PC-3 (cell line): ENCODE measurements at regions not wholly inside any gene's neighbourhood (a gene's known extent, or its start where the extent isn't known, plus 50 kb on each side); places are given as distances from the start of the nearest gene placed in this dataset.

Experiments used
- ATAC-seq: fragments of 200-7000 bp; cut with Tn5 transposase; 2 replicates; pipeline ENCODE4 v1.9.1; 2020; ENCODE audit warnings: mild to moderate bottlenecking, moderate library complexity
- BruUV-seq: library from RNA; stranded (reverse); fragments of 400-500 nt; replicated peaks from 2 replicates; lab custom pipeline; 2021; lab: Mats Ljungman, UMichigan
- CTCF ChIA-PET: fragments of 300-600 bp; sonication (Branson Sonifier 250); formaldehyde crosslinking; loops from one replicate; lab custom pipeline; 2022; ENCODE audit warnings: antibody characterized with exemption; lab: Charles Lee
- POLR2A ChIA-PET: fragments of 300-600 bp; sonication (Branson Sonifier 250); formaldehyde crosslinking; loops from one replicate; lab custom pipeline; 2022; ENCODE audit warnings: antibody characterized with exemption; ENCODE audit not compliant: unreplicated experiment; lab: Charles Lee
- DNase-seq: peaks from one replicate; pipeline ENCODE4 v3.0.0-alpha.2; 2015
- H2AFZ ChIP-seq: fragments of 300-600 bp; sonication (generic); 2 replicates; pipeline ENCODE4 v1.6.0; 2016; ENCODE audit warnings: antibody characterized with exemption, low read length
- H3F3A ChIP-seq: fragments of 300-600 bp; sonication (generic); one replicate; pipeline ENCODE4 v1.6.0; 2017; ENCODE audit warnings: antibody characterized with exemption, low read length, control low read depth, mild to moderate bottlenecking; ENCODE audit not compliant: unreplicated experiment
- H3K27ac ChIP-seq: fragments of 300-600 bp; sonication (generic); 2 replicates; pipeline ENCODE4 v1.5.1; 2016; ENCODE audit warnings: mild to moderate bottlenecking, low read length
- H3K27me3 ChIP-seq: fragments of 300-600 bp; sonication (generic); 2 replicates; pipeline ENCODE4 v1.6.1; 2016; ENCODE audit warnings: low read length, mixed read lengths
- H3K36me3 ChIP-seq: fragments of 300-600 bp; sonication (generic); 2 replicates; pipeline ENCODE4 v1.6.1; 2016; ENCODE audit warnings: low read depth, mixed run types, low read length, mixed read lengths
- H3K4me1 ChIP-seq: fragments of 300-600 bp; sonication (generic); 2 replicates; pipeline ENCODE4 v1.5.1; 2016; ENCODE audit warnings: low read length; ENCODE audit not compliant: insufficient read depth
- H3K4me2 ChIP-seq: fragments of 300-600 bp; sonication (generic); 2 replicates; pipeline ENCODE4 v1.6.0; 2016; ENCODE audit warnings: low read length
- H3K4me3 ChIP-seq: fragments of 300-600 bp; sonication (generic); 2 replicates; pipeline ENCODE4 v1.5.1; 2016; ENCODE audit warnings: mild to moderate bottlenecking, low read length, mixed read lengths
- H3K79me2 ChIP-seq: fragments of 300-600 bp; sonication (generic); 2 replicates; pipeline ENCODE4 v1.6.1; 2017; ENCODE audit warnings: low read length, mixed read lengths
- H3K9ac ChIP-seq: fragments of 300-600 bp; sonication (generic); 2 replicates; pipeline ENCODE4 v1.6.0; 2016; ENCODE audit warnings: mild to moderate bottlenecking, low read length
- H3K9me2 ChIP-seq: fragments of 300-600 bp; sonication (generic); replicated peaks from 2 replicates; pipeline ENCODE4 v1.6.1; 2016; ENCODE audit warnings: mixed run types, low read length, mixed read lengths
- H3K9me3 ChIP-seq: fragments of 300-600 bp; sonication (generic); 2 replicates; pipeline ENCODE4 v1.6.1; 2016; ENCODE audit warnings: low read length, mixed read lengths
- H4K20me1 ChIP-seq: fragments of 300-600 bp; sonication (generic); 2 replicates; pipeline ENCODE4 v1.6.1; 2016; ENCODE audit warnings: low read length, mixed read lengths
- CTCF ChIP-seq: fragments of 300-600 bp; sonication (generic); conservative IDR thresholded peaks from 2 replicates; pipeline ENCODE4 v1.5.1; 2017; ENCODE audit warnings: antibody characterized with exemption, low read depth, mild to moderate bottlenecking, low read length
- EZH2 ChIP-seq: fragments of 300-600 bp; sonication (generic); IDR thresholded peaks from one replicate; pipeline ENCODE4 v1.6.1; 2017; ENCODE audit warnings: antibody characterized with exemption, mild to moderate bottlenecking, low read length; ENCODE audit not compliant: unreplicated experiment
- EZH2phosphoT487 ChIP-seq: fragments of 300-600 bp; sonication (generic); IDR thresholded peaks from 2 replicates; pipeline ENCODE4 v1.6.1; 2018; ENCODE audit warnings: mild to moderate bottlenecking, antibody characterized with exemption, low read length, borderline replicate concordance
- intact Hi-C: fragments of 100-400 bp; cut with micrococcal nuclease; formaldehyde crosslinking; loops from 2 replicates; pipeline ENCODE4 v1.9.0; 2023

GRCh38 chr14:101128478-101129321 is 225.2 kb upstream of the RTL1 start:
- no peak for TF ChIP-seq EZH2phosphoT487
- no peak for TF ChIP-seq CTCF
- TF ChIP-seq EZH2 = no peak
- intact Hi-C loops = no loop called here
- Histone ChIP-seq H3K9me3 (no peaks in the 10 kb centered on the region), H3K4me1 (no peaks in the 10 kb centered on the region), H3K9me2 (no peaks in the 10 kb centered on the region), H2AFZ (no peak overlapping the region), H3K4me3 (no peak overlapping the region), H3K79me2 (no peaks in the 10 kb centered on the region), H3F3A (no peaks in the 10 kb centered on the region), H3K4me2 (no peak overlapping the region), H3K9ac (no peak overlapping the region), H4K20me1 (no peaks in the 10 kb centered on the region), H3K27me3 (peaks cover 27% of the 10 kb centered on the region), H3K27ac (no peak overlapping the region), H3K36me3 (no peaks in the 10 kb centered on the region)
- CTCF ChIA-PET = no interaction called here
- POLR2A ChIA-PET = interaction anchor here (0.6 kb wide), 1 partner anchor 432 kb away, joined by 5 read pairs; no protein-coding TSS in a partner anchor
- BruUV-seq = no TSS peak
- DNase-seq (no peak), ATAC-seq (no peak)

- DNase-seq (no peak), ATAC-seq (no peak)
- no peak for TF ChIP-seq CTCF
- no peak for TF ChIP-seq EZH2phosphoT487
- TF ChIP-seq EZH2 = no peak
- Histone ChIP-seq H3K27me3 (peaks cover 27% of the 10 kb centered on the region), H3K9me3 (no peaks in the 10 kb centered on the region), H3K4me3 (no peak overlapping the region), H3F3A (no peaks in the 10 kb centered on the region), H3K9ac (no peak overlapping the region), H3K9me2 (no peaks in the 10 kb centered on the region), H3K4me2 (no peak overlapping the region), H3K79me2 (no peaks in the 10 kb centered on the region), H4K20me1 (no peaks in the 10 kb centered on the region), H3K36me3 (no peaks in the 10 kb centered on the region), H3K4me1 (no peaks in the 10 kb centered on the region), H2AFZ (no peak overlapping the region), H3K27ac (no peak overlapping the region)
- intact Hi-C loops = no loop called here
- ChIA-PET CTCF (interaction anchor here (0.7 kb wide), 1 partner anchor 106 kb away, joined by 3 read pairs; no protein-coding TSS in a partner anchor), POLR2A (interaction anchor here (0.6 kb wide), 1 partner anchor 431 kb away, joined by 5 read pairs; no protein-coding TSS in a partner anchor)
- no TSS peak for BruUV-seq
Observed at GRCh38 chr14:101129521-101130167, 226.1 kb upstream of the RTL1 start.

- no peak overlapping the region for H3K27ac ChIP-seq
Observed at GRCh38 chr14:101130861-101131260, 227.3 kb upstream of the RTL1 start.

More at GRCh38 chr14:101130861-101131260, 227.3 kb upstream of the RTL1 start:
- Histone ChIP-seq H3K9ac (no peak overlapping the region), H3K27me3 (peaks cover 27% of the 10 kb centered on the region), H3K9me2 (no peaks in the 10 kb centered on the region), H3K36me3 (no peaks in the 10 kb centered on the region), H4K20me1 (no peaks in the 10 kb centered on the region), H3F3A (no peaks in the 10 kb centered on the region), H3K4me1 (no peaks in the 10 kb centered on the region), H3K4me3 (no peak overlapping the region), H3K4me2 (no peak overlapping the region), H3K79me2 (no peaks in the 10 kb centered on the region), H2AFZ (no peak overlapping the region), H3K9me3 (no peaks in the 10 kb centered on the region)
- DNase-seq (no peak), ATAC-seq (no peak)
- POLR2A ChIA-PET = no interaction called here
- intact Hi-C loops = no loop called here
- CTCF ChIA-PET = no interaction called here
- TF ChIP-seq CTCF (no peak), EZH2 (no peak), EZH2phosphoT487 (no peak)
- no TSS peak for BruUV-seq
